ENCODE measurements at regions not wholly inside any gene's neighbourhood (a gene's known extent, or its start where the extent isn't known, plus 50 kb on each side); places are given as distances from the start of the nearest gene placed in this dataset.

DNA sequence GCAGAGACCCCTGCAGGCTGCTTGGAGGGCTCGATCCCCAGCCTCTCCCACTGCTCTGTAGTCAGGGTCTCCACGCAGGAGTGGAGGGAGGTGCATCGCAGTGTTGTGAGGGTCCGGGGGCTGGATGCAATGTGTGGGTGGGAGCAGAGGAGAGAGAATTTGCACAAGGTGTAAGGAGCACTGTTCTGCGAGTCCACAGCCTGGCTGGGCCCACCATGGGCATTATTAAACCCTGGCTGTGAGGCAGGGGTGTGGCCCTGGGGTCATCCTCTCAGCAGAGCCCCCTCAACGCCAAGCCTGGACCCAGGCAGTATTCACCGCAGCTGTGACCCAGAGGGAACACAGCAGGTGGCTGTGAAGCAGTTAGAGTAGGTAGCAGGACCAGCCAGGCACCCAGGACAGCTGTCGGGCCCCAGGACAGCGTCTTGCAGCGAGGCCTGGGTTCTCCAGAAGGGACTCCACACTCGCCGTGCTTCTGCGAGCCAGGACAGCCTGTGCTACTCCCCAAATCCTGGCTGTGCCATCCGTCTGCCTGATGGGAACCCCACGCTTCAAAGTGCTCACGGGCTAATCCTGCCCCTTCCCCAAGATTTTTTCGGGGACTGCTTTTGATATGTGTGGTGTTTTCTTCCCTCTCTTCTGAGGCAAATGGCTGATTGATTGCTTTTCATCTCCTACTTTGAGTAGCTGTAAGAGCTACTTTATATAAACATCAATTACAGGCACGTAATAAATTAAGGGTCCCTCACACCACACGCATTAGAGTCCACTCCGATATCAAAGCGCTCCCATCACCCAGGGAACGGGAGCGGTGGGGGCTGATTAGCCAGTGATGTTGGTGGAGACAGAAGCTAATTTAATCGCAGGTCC is 100.9 kb upstream of the GSE1 start:
- H3K36me3 ChIP-seq = no peaks in the 10 kb centered on the region
- WGBS, 5 donors = 89 to 94% (median 92%) methylated on average over 22 to 24 of the region's 24 CpGs
- intact Hi-C loops (cut with DNase I; ENCODE audit: low total_unique reads) = no loop called here

DNA sequence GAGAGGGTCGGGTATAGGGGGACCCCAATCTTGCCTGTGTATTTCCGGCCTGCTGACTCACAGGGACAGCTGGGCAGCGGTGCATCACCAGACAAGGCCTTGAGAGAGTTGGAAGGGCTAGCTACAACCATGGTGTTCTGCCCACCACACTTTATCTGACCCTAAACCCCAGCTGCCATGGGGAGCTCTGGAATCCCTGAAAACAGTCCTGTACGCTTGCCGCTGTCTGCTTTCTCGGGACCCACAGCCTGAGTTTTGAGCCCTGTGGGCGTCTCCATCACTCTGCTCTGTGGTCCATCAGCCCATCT is 100.4 kb upstream of the GSE1 start:
- H3K36me3 ChIP-seq = no peaks in the 10 kb centered on the region
- peak overlapping the region in 1 of 5 donors; percentile 80 for H3K27ac ChIP-seq
- peaks cover 27 to 33% (median 32%) of the 10 kb centered on the region in 4 donors for H3K4me1 ChIP-seq
- no peaks in the 10 kb centered on the region for H3K27me3 ChIP-seq
- TF ChIP-seq CTCF (IDR thresholded peaks at IDR 0.05) (no peak), POLR2AphosphoS5 (IDR thresholded peaks at IDR 0.05) (no peak), POLR2A (IDR thresholded peaks at IDR 0.05) (no peak)
- intact Hi-C loops (cut with DNase I; ENCODE audit: low total_unique reads) = no loop called here
- H3K4me3 ChIP-seq = no peak overlapping the region
- DNase-seq = no peak
- 88 to 96% (median 94%) methylated on average over 7 of the region's 7 CpGs for WGBS, 5 donors
- H3K9me3 ChIP-seq = no peaks in the 10 kb centered on the region

More for the DNA sequence above, 100.9 kb upstream of the GSE1 start:
- H3K27ac ChIP-seq = no peak overlapping the region
- H3K4me3 ChIP-seq = no peak overlapping the region
- H3K27me3 ChIP-seq = no peaks in the 10 kb centered on the region
- H3K4me1 ChIP-seq = peaks cover 27 to 33% (median 32%) of the 10 kb centered on the region in 4 donors
- DNase-seq = no peak
- H3K9me3 ChIP-seq = no peaks in the 10 kb centered on the region
- TF ChIP-seq POLR2A (IDR thresholded peaks at IDR 0.05) (no peak), CTCF (IDR thresholded peaks at IDR 0.05) (no peak), POLR2AphosphoS5 (IDR thresholded peaks at IDR 0.05) (no peak), EP300 (IDR thresholded peaks at IDR 0.05) (no peak)

GRCh38 chr16:85513180-85513579 is 99.9 kb upstream of the GSE1 start:
- 84 to 91% (median 88%) methylated on average over 6 to 9 of the region's 9 CpGs for WGBS, 5 donors
- no peak for TF ChIP-seq CTCF (IDR thresholded peaks at IDR 0.05)
- TF ChIP-seq EP300 (IDR thresholded peaks at IDR 0.05) = no peak
- no peak for TF ChIP-seq POLR2AphosphoS5 (IDR thresholded peaks at IDR 0.05)
- TF ChIP-seq POLR2A (IDR thresholded peaks at IDR 0.05) = no peak
- Histone ChIP-seq H3K9me3 (no peaks in the 10 kb centered on the region), H3K4me3 (no peak overlapping the region), H3K27me3 (no peaks in the 10 kb centered on the region), H3K4me1 (peaks cover 27 to 33% (median 32%) of the 10 kb centered on the region in 4 donors), H3K36me3 (no peaks in the 10 kb centered on the region), H3K27ac (peak overlapping the region in 1 of 5 donors; percentile 80)
- intact Hi-C loops (cut with DNase I; ENCODE audit: low total_unique reads) = no loop called here
- no peak for DNase-seq

DNA sequence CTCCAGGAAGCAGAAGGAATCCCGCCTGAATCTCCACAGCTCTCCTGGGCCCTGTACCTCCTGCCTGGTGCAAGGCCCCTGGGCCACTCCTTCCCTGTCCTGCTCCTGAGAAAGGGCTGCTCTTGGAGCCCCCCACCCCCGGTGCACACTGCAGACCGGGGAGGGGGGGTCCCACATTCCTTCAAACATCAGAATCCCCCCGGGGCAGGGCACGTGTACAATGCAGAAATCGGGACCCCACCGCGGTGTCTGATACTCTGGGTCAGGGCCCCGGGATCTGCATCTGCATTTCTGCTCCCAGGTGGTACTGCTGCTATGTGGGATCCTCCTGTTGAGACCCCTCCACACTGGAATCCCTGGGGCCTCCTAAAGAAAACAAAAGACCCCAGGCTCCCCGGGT is 99.5 kb upstream of the GSE1 start:
- TF ChIP-seq POLR2A (IDR thresholded peaks at IDR 0.05) = no peak
- TF ChIP-seq POLR2AphosphoS5 (IDR thresholded peaks at IDR 0.05) = no peak
- no peak for TF ChIP-seq CTCF (IDR thresholded peaks at IDR 0.05)
- TF ChIP-seq EP300 (IDR thresholded peaks at IDR 0.05) = no peak
- WGBS, 5 donors = 74 to 86% (median 79%) methylated on average over 9 to 10 of the region's 10 CpGs

More for the DNA sequence above, 99.5 kb upstream of the GSE1 start:
- no peaks in the 10 kb centered on the region for H3K27me3 ChIP-seq
- no peak for DNase-seq
- H3K9me3 ChIP-seq = no peaks in the 10 kb centered on the region
- intact Hi-C loops (cut with DNase I; ENCODE audit: low total_unique reads) = no loop called here
- no peaks in the 10 kb centered on the region for H3K36me3 ChIP-seq
- peak overlapping the region in 4 of 5 donors; percentile 67 to 89 (median 82) for H3K27ac ChIP-seq
- H3K4me3 ChIP-seq = no peak overlapping the region
- peaks cover 27 to 33% (median 32%) of the 10 kb centered on the region in 4 donors for H3K4me1 ChIP-seq
